ENCODE measurements at regions not wholly inside any gene's neighbourhood (a gene's known extent, or its start where the extent isn't known, plus 50 kb on each side); places are given as distances from the start of the nearest gene placed in this dataset.

DNA sequence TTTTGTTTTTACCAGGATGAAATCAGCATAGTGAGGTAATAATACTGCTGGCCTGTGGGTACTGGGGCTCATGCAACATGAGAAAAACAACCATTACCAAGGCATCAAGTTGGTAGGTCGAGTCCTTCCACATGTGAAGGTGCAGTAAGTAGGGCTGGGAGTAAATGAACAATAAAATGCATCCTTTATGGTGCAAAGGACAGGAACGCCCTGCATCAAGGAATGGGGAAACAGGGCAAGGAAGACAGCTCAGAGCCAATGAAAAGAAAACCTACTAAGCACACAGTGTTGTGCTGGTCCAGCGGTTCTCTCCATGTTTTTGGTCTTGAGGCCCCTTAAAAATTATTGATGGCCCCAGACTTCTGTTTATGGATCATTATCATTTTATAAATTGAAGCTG lies 168.5 kb upstream of the TPM1 start:
- Histone ChIP-seq H3K4me3 (no peak overlapping the region), H3K27ac (no peak overlapping the region), H3K4me1 (peaks cover 0 to 9% (median 3%) of the 10 kb centered on the region in 4 donors), H3K36me3 (no peaks in the 10 kb centered on the region), H3K27me3 (no peaks in the 10 kb centered on the region), H3K9me3 (no peaks in the 10 kb centered on the region)
- intact Hi-C loops (cut with DNase I), result no loop called here
- ATAC-seq (no peak), DNase-seq (no peak)
- 77% methylated on average over 2 of the region's 3 CpGs for WGBS (ENCODE audit: insufficient coverage, low coverage, low lambda C conversion rate, missing lambda C conversion rate)
- no peak for TF ChIP-seq CTCF (IDR thresholded peaks at IDR 0.05)
- no peak for TF ChIP-seq POLR2A (IDR thresholded peaks at IDR 0.05)

DNA sequence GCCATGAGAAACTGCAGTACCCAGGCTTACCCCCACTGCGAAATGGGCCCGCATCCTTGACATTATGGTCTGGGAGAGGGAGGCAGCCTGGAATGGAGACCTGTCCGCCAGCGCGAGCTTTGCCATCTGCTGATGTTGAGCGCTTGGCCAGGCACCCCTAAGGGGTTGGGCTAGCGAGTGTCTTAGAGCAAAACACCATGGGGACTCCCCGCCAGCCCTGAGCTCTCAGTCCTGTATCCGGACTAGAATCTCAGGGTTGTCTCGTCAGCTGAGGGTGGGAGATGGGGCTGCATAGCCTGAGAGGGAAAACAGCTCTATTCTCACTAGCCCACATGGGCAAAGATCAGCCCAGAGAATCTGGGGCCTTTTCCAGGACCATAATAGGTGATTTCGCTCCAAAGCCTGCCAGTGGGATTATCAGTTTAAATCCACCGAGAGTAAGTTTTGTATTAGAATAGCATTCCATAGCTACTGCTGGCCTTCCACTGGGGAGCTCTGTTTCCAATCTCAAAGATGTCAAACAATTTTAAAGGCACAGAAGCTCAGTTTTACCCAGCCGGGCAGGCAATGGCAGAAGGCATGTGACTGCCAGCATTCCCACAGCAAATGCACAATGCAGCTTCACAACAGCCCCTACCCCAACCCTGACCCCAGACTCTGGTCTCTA lies 167.5 kb upstream of the TPM1 start:
- DNase-seq (no peak), ATAC-seq (no peak)
- WGBS (ENCODE audit: insufficient coverage, low coverage, low lambda C conversion rate, missing lambda C conversion rate), result 93% methylated on average over 4 of the region's 13 CpGs
- Histone ChIP-seq H3K27ac (no peak overlapping the region), H3K4me1 (peaks cover 0 to 10% (median 5%) of the 10 kb centered on the region in 4 donors), H3K36me3 (no peaks in the 10 kb centered on the region), H3K4me3 (no peak overlapping the region), H3K9me3 (no peaks in the 10 kb centered on the region), H3K27me3 (no peaks in the 10 kb centered on the region)
- intact Hi-C loops (cut with DNase I), result no loop called here
- TF ChIP-seq CTCF (IDR thresholded peaks at IDR 0.05), result no peak

GRCh38 chr15:62875626-62876021 lies 166.9 kb upstream of the TPM1 start:
- intact Hi-C loops (cut with DNase I), result no loop called here
- ATAC-seq, result no peak
- TF ChIP-seq POLR2A (IDR thresholded peaks at IDR 0.05) (no peak), CTCF (IDR thresholded peaks at IDR 0.05) (no peak)
- no peaks in the 10 kb centered on the region for H3K9me3 ChIP-seq
- 92% methylated on average over 2 of the region's 4 CpGs for WGBS (ENCODE audit: insufficient coverage, low coverage, low lambda C conversion rate, missing lambda C conversion rate)
- no peaks in the 10 kb centered on the region for H3K27me3 ChIP-seq
- H3K36me3 ChIP-seq, result no peaks in the 10 kb centered on the region
- no peak overlapping the region for H3K27ac ChIP-seq
- H3K4me3 ChIP-seq, result no peak overlapping the region
- no peak for DNase-seq
- H3K4me1 ChIP-seq, result peaks cover 0 to 15% (median 6%) of the 10 kb centered on the region in 4 donors

DNA sequence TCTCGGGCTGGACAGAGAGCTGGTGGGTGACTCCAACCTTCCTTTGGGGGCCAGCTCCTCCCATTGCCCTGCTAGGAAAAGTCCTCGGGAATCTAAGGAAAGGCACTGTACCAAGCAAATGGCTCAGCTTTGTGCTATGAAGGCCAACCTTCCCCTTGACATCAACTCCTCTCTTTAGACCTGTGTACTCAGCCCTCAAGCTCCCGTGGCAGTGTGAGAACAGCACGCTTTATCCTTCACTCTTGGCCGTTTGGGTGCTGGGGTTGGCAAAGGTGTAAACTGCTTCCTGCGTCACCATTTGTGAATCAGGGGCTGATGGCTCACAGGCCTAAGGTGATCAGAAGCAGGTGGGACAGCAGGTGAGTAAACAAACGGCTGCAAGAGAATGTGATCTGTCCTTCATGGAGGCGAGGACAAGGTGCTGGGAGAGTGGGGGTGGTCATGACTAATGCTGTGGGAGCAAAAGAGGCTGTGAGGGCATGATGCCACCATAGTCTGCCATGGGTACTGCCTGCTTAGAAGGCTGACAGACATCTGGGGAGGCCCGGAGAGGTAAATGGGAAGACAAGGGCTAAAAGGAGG lies 165.2 kb upstream of the TPM1 start:
- 89% methylated on average over 6 of the region's 9 CpGs for WGBS (ENCODE audit: insufficient coverage, low coverage, low lambda C conversion rate, missing lambda C conversion rate)
- H3K9me3 ChIP-seq, result no peaks in the 10 kb centered on the region
- H3K36me3 ChIP-seq, result no peaks in the 10 kb centered on the region
- ATAC-seq, result no peak
- H3K4me1 ChIP-seq, result peaks cover 0 to 23% (median 6%) of the 10 kb centered on the region in 4 donors
- H3K27me3 ChIP-seq, result no peaks in the 10 kb centered on the region
- H3K27ac ChIP-seq, result no peak overlapping the region
- no peak overlapping the region for H3K4me3 ChIP-seq
- TF ChIP-seq CTCF (IDR thresholded peaks at IDR 0.05) (no peak), POLR2A (IDR thresholded peaks at IDR 0.05) (no peak)
- intact Hi-C loops (cut with DNase I), result no loop called here
- DNase-seq, result no peak
